PFSK-1 (cell line): ENCODE measurements at regions not wholly inside any gene's neighbourhood (a gene's known extent, or its start where the extent isn't known, plus 50 kb on each side); places are given as distances from the start of the nearest gene placed in this dataset.

Experiments
- FOXP2 ChIP-seq: optimal IDR thresholded peaks from 2 replicates; pipeline ENCODE3; 2011; ENCODE audit warnings: borderline replicate concordance, control low read depth, inconsistent platforms; ENCODE audit not compliant: insufficient read depth; ENCODE audit errors: extremely low read length, extremely low read depth
- POLR2AphosphoS5 ChIP-seq: IDR thresholded peaks from 2 replicates; pipeline ENCODE4 v1.6.1; 2012; ENCODE audit warnings: low read depth, mild to moderate bottlenecking, control low read depth, low read length, moderate library complexity
- SIN3A ChIP-seq: IDR thresholded peaks from 2 replicates; pipeline ENCODE4 v1.6.1; 2012; ENCODE audit warnings: mild to moderate bottlenecking, low read length, moderate library complexity, borderline replicate concordance; ENCODE audit not compliant: insufficient read depth
- TAF1 ChIP-seq: IDR thresholded peaks from 2 replicates; pipeline ENCODE4 v1.6.1; 2012; ENCODE audit warnings: low read length, control low read depth, borderline replicate concordance; ENCODE audit not compliant: insufficient read depth
- TF ChIP-seq, protein P1 (sequence below), 2 experiments: IDR thresholded peaks; 2 replicates each; pipeline versions ENCODE4 v1.6.1 to v1.8.0; 2011 to 2012; ENCODE audit warnings: low read depth in 2 of 2, low read length in 2 of 2, control low read depth in 1 of 2, inconsistent platforms in 1 of 2, mild to moderate bottlenecking in 1 of 2, moderate library complexity in 1 of 2; ENCODE audit not compliant: insufficient read depth in 1 of 2

DNA sequence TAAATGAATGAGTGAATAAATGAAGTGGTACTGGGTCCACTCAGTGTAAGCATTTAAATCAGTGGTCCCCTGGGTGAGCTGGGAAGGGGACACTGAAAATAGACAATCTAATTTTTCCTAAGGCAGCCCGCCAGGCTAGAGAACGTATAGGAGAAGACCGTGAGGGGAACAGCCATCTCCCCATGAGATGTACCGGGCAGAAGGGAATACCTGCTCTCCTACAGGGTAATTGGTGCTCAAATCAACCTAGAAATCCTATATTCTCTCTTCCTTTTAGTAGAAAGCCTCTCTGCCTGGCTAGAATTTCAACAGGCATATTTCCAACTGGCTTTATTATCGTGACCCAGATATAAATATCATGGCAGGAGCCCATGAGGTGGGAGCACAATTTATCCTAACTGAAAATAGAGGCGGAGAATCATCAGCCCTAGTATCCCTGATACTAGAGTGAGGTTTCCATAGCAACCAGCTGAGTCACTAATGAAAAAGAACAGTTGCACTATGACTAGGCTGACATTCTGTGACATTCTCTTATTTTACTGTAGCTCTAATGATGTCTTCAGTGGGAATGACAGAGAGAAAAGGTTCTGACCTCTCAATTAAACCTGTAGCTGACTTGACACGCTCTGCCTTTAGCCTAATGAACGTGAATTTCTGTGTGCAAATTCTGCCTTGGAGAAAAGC is 96.5 kb upstream of the CAST start:
- TF ChIP-seq SIN3A (no peak), TAF1 (no peak), POLR2AphosphoS5 (no peak), FOXP2 (no peak)
- TF ChIP-seq, protein P1, sequence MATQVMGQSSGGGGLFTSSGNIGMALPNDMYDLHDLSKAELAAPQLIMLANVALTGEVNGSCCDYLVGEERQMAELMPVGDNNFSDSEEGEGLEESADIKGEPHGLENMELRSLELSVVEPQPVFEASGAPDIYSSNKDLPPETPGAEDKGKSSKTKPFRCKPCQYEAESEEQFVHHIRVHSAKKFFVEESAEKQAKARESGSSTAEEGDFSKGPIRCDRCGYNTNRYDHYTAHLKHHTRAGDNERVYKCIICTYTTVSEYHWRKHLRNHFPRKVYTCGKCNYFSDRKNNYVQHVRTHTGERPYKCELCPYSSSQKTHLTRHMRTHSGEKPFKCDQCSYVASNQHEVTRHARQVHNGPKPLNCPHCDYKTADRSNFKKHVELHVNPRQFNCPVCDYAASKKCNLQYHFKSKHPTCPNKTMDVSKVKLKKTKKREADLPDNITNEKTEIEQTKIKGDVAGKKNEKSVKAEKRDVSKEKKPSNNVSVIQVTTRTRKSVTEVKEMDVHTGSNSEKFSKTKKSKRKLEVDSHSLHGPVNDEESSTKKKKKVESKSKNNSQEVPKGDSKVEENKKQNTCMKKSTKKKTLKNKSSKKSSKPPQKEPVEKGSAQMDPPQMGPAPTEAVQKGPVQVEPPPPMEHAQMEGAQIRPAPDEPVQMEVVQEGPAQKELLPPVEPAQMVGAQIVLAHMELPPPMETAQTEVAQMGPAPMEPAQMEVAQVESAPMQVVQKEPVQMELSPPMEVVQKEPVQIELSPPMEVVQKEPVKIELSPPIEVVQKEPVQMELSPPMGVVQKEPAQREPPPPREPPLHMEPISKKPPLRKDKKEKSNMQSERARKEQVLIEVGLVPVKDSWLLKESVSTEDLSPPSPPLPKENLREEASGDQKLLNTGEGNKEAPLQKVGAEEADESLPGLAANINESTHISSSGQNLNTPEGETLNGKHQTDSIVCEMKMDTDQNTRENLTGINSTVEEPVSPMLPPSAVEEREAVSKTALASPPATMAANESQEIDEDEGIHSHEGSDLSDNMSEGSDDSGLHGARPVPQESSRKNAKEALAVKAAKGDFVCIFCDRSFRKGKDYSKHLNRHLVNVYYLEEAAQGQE (IDR thresholded peaks at IDR 0.05; ENCODE audit: insufficient read depth in 1 of 2, low read depth in 2 of 2, low read length in 2 of 2): no peak

DNA sequence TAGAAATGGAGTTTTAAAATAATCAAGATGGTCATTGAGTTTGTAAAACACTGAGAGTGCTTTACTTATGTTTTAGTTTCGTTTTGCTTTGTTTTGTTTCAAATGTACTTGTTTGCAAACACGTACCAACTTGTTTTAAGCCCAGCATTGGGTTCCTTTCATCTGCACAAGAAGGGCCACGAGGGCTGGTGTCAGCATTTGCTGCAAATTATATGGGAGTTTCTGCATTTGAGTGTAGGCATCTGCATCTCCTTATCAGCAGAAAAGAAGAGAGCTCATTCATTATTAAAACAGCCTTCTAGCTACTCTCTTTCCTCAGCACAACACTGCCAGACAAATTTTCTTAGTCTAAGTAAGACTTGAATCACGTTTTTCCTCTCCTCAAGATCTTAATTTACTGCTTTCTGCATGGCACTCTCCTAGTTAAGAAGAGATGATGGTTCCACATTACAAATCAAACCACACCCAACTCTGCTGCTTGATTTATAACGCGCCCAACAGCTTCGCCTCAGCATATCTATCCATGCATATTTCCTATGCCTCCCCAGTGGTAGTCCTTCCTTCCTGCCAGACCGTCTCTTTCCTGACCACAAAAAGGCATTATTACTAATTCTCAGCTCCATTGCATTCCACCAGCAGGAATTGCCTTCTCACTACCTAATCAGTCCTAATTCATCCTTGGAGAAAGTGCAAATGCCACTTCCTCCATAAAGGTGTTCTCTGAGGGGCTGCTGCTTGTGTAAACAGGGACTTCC is 95.2 kb upstream of the CAST start:
- TF ChIP-seq SIN3A (0 out of 2 replicates have a peak, but pooled peaks have one; percentile 24), FOXP2 (no peak), POLR2AphosphoS5 (no peak), TAF1 (no peak)
- TF ChIP-seq, protein P1 (IDR thresholded peaks at IDR 0.05; ENCODE audit: insufficient read depth in 1 of 2, low read depth in 2 of 2, low read length in 2 of 2): no peak

DNA sequence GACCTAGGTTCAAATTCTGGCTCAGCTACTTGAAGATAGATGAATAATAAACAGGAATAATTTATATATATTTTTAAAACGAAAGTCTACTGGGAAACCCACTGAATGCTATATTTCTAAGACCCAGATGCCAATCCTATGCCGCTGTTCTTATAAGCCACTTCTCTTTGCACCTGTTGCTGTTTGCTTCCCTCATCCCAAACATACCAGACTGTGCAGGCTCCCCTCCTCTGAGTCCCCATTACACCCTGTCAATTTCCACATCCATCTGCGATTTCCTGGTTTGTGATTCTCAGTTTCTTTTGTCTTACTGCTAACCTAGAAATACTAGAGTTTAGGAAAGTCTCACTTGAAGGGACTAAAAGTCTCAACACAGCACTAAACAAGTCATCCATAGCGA is 92.8 kb upstream of the CAST start:
- TF ChIP-seq, protein P1 (IDR thresholded peaks at IDR 0.05; ENCODE audit: insufficient read depth in 1 of 2, low read depth in 2 of 2, low read length in 2 of 2): no peak
- TF ChIP-seq FOXP2 (no peak), POLR2AphosphoS5 (no peak), SIN3A (no peak), TAF1 (no peak)

DNA sequence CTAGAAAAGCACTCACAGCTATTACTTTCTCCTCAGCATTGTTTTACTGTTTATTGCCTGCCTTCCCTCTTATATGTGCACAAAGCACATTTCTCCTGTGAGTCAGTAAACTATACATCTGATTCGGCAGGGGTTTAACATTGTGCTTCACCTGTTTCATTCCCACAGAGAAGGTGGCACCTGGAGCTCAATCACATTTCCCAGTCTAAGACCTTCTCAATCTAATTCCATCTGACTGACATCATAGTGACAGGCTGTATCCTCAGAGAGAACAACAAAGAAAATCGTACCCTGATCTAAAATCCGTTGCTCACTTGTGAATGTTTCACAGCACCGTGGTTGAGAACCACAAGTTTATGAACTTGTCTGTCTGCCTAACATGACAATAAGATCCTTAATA is 92.4 kb upstream of the CAST start:
- no peak for TF ChIP-seq TAF1
- no peak for TF ChIP-seq POLR2AphosphoS5
- no peak for TF ChIP-seq SIN3A
- TF ChIP-seq, protein P1 (IDR thresholded peaks at IDR 0.05; ENCODE audit: insufficient read depth in 1 of 2, low read depth in 2 of 2, low read length in 2 of 2): no peak
- no peak for TF ChIP-seq FOXP2
